Urothelium cell line (cell line): ENCODE measurements at regions not wholly inside any gene's neighbourhood (a gene's known extent, or its start where the extent isn't known, plus 50 kb on each side); places are given as distances from the start of the nearest gene placed in this dataset.

ENCODE experiments used
- DNase-seq: peaks from one replicate; pipeline ENCODE4 v3.0.0; 2011; ENCODE audit warnings: low spot score, mixed read lengths
- FAIRE-seq: peaks from 2 replicates; lab custom pipeline; 2011; peaks lifted over from hg19 to GRCh38; lab: Jason Lieb, UNC

DNA sequence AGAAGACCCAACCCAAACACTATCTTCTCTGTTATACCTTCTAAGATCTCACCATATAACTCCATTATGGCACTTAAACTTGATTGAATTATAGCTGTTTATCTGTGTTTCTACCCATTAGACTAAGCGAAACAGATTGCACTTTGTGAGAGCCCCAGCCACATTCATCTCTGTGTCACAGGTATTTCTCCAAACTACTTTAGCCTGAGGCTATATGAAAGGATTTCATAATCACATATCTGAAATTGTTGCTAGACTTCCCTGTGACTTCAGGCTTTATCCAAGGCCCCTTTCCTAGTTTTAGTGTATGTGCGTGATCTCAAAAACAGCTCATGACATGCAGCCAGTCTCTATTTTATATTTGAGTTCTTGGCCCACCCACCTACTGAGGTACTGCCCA is 745.0 kb upstream of the ACVR2A start:
- no peak for FAIRE-seq
- DNase-seq = no peak

DNA sequence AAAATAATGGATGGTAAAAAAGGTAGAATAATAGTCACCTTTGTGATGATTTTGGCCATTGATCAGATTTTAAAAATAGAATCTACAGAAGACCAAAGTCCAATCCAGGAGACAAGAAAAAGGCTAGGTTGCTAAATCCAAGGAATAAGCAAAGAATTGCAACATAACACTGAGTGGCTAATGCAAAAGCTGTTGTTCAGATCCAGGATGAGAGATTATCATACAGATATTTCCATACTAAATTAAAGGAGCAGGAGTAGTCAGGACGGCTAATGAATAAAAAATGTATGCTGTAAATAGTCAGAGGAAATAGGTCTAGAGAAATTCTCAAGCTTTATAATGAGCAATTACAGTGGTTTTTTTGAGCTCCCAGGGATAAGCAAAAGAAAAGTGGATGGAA is 745.9 kb upstream of the ACVR2A start:
- FAIRE-seq (no peak), DNase-seq (no peak)

DNA sequence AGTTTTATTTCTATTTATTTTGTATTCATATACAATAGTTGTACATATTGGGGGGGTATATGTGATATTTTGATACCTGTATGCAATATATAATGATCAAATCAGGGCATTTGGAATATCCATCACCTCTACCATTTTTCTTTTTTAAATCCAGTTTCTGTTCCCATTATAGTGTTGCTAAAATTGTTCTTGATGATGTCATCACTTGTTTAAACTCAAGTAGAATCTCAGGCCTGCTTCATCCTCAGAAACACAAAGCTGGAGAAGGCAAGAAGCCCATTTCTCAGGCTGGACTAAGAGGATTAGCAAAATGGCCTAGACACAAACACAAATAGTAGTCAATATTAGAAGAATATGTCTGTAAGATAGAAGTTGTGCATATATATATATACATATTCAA is 747.1 kb upstream of the ACVR2A start:
- FAIRE-seq (no peak), DNase-seq (no peak)

DNA sequence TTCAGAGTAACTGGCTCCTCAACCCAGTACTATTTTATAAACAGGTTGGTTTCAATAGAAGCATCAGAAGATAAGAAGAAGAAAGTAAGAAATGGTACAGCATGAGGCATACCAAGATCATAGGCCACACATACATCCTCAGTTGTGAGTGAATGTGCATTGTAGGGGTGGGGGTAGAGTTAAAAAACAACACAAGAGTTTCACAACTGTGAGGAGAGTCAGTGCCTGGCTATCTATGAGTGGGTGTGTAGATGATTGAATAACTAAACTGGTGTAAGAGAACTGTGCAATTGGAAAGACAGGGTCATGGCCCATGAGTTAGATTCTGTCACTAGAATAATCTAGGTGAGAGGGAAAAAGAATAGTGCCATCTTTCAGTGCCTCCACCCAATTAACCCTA is 748.2 kb upstream of the ACVR2A start:
- DNase-seq (no peak), FAIRE-seq (no peak)

DNA sequence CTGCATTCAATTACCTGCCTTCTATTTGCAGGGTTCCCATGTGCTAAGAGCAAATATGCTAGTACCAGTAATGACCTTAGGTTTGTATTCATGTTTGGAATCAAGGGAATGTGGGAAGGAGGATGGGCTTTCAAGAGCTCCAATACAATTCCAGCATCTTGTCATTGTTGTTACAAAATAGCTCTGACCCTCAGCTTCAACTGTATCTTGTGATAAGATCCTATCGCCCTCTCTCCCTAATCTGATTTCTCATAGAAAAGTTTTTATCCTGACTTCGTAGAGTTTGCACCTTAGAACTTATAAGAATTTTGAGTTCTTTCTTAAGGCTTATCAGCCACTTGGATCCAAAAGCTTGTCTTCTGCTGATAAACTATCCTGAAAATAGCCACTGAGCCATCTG is 749.5 kb upstream of the ACVR2A start:
- no peak for FAIRE-seq
- DNase-seq = no peak

DNA sequence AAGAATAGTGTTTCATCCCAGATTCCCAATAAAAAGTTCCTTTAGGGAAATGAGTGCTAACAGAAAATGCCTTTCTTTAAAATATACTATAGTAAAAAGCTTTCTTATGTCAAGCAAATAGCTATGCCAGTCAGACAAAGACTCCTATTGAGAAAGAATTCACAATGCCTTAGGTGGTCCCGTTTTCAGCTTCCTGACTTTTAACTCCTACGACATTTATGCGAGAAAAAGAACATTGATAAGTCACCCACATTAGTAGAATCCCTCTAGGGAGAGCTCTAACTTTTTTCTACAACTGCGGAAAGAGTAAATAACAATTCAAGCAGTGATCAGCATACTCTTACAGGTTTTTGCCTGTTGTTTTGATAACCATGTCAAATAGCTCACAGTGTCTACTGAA is 750.8 kb upstream of the ACVR2A start:
- DNase-seq (no peak), FAIRE-seq (no peak)

DNA sequence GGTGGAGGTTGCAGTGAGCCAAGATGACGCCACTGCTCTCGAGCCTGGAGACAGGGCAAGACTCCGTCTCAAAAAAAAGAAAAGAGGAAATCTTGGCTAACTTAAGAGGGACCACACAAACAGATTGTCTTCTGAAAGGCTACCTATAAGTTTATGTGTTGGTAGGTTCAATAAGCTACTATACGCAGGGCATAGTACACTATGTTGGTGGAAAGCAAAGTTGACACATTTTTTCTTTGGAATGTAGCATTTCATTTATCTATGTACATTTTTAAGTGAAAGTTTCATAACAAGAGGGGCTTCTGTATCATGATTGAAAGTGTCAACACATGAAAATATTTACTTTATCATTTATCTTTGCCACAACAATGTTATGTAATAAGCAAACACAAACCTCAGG is 752.6 kb upstream of the ACVR2A start:
- no peak for FAIRE-seq
- no peak for DNase-seq

DNA sequence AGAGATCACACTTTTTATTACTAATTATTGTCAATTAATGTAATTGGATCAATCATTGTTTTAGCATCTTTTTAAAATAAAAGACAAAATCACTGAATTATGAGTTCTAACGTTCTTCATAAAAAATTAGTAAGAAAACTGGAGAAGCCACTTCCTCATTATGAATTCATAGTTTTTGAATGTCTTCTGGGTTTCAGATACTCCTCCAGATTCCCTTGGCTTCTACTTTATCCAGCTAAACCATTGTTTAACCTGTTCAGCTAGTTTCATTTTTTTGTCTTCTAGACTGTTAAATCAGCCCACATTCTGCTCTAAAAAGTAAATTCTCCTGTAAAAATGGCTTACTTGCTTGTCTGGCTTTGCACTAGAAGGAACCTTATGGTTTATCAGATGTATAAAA is 753.4 kb upstream of the ACVR2A start:
- FAIRE-seq (no peak), DNase-seq (no peak)

DNA sequence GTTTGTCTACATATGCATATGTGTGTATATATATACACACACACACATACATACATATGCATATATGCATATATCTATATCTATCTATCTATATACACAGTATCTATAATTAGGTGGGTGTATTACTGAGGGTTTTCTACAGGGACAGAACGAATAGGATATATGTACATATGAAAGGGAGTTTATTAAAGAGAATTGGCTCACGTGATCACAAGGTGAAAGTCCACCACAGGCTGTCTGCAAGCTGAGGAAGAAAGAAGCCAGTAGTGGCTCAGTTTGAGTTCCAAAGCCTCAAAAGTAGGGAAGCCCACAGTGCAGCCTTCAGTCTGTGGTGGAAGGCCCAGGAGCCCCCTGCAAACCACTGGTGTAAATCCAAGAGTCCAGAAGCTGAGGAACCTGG is 756.0 kb upstream of the ACVR2A start:
- DNase-seq (no peak), FAIRE-seq (no peak)

DNA sequence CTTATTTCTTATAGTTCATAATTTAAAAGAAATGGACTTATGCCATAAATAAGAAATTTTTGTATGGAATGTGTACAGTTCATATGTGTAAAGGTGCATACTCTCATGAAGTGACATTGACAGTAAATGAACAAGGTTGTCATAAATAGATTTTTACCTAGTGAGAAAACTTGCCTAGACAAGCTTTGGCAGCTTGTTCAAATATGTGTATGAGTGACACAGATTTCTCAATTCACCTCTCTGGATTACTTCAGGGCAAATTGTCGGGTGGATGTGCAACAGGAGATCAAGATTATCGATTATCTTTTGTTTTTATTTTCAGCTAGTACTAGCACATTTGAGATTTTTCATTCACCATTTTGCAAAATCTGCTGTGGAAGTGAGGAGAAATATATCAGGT is 758.1 kb upstream of the ACVR2A start:
- DNase-seq (no peak), FAIRE-seq (no peak)

DNA sequence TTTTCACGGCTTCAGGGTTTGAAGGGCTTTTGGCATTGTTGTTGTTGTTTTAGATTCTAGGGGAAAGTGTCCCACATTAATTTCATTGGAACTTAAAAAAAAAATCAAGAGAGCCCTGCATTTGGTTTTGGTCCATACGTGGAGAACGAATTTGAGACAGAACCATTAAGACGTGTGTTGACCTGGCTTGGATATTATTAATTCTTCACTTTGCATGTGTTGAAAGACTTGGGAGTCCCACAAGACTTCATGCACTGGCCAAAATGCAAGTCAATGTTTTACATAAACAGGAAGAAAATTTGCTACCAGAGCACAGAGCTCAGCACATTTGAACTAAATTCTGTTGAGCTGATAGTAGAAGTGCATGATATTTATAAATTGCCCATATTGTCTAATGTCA is 761.2 kb upstream of the ACVR2A start:
- no peak for DNase-seq
- no peak for FAIRE-seq

DNA sequence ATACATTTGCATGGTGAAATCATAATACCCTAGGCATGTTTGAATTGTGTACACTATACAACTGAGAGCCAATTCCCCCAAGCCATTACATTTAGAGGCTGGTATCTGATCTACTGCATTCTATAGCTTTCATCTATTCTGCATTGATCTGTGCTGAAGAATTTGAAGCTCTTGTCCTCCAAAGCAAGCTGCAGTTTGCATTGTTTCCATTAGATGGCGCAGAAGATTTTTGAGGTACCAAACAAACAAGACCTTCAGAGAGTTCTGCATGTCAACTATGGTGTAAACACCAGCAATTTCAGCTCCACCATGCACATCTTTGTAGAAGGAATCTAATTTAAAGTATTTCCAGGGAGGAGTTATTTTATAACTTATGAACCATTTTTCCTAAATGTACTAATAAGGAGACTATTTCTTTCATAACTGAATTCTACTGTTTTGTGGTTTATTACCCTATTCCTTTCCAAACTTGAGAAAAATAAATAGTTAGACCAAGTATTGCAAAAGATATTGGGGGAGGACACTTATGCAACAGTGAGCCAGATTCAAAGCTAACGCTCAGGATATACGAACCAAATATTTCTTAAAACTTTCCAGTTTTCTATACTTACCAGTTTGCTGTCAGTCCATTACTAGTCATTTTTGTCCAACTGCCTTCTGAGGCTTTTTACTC is 761.8 kb upstream of the ACVR2A start:
- FAIRE-seq (no peak), DNase-seq (peak; percentile 54)

DNA sequence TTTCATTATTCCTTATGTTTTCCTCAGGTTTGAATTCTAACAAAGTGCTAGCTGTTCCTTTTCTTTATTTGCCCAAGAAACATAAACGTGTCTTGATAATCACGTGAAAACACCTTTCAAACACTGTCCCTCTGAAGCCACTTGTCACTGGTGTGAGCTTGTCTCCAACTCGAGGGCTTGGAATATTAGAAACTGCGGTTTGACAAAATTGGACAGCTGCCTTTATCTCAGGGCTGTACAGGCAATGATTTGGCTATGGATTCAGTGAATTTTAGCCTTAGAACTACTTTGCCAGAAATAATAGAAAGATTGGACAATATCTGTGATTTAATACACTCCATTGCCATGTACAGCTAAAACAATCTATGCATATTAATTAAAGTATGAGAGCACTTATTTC is 763.0 kb upstream of the ACVR2A start:
- FAIRE-seq = no peak
- no peak for DNase-seq

DNA sequence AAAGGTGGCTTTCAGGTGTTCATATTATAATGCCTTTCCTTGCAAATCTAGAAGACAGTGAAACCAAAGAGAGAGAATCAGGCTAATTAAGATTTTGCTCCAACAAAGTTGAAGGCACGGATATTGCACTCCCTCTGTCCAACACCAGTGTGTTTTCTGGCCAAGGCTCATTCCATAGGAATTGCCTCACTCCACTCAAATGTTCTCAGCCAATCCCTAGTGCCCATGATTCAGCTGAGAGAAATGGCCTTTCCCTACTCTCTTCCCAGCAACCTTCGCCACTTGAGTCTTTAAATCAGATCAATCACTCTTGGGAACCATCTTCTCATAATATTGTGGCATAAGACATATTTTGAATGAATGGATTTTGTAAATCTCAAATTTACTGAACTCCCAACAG is 768.2 kb upstream of the ACVR2A start:
- DNase-seq (peak; percentile 9), FAIRE-seq (no peak)

DNA sequence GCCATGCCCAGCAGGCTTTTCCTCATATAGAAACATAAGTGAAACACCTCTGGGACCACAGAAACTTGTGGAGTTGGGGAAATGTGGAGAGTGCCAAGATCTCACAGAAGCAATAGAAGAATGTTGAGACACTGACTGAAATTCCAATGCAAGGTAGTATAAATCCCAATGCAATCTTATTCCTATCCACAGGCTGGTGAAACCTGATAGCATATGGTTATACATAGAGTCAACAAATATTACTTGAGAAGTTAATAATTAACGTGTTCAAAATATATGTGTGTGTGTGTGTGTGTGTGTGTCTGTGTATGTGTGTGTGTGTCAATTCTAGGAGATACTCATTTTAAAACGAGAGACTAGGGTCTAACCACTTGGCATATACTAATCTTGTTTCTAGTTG is 776.8 kb upstream of the ACVR2A start:
- no peak for FAIRE-seq

DNA sequence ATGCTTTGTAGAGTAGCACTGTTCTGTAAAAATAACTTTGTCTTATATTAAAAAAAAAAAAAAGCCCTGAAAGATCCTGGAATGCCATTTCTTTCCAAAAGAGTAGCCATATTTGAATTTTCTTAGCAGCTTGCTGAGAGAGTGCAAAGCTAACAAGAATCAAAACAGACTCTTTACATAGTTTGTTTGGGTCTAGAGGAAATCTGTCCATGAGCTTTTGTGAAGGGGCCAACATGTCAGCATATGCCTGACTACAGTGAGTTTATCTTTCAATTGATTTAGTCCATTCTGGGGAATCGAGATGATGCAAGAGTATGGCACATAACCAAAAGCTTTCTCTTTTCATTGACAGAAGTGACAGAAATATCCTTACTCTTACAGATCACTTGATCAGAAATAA is 777.7 kb upstream of the ACVR2A start:
- FAIRE-seq = no peak
- no peak for DNase-seq

More for the DNA sequence above, 776.8 kb upstream of the ACVR2A start:
- DNase-seq = no peak

DNA sequence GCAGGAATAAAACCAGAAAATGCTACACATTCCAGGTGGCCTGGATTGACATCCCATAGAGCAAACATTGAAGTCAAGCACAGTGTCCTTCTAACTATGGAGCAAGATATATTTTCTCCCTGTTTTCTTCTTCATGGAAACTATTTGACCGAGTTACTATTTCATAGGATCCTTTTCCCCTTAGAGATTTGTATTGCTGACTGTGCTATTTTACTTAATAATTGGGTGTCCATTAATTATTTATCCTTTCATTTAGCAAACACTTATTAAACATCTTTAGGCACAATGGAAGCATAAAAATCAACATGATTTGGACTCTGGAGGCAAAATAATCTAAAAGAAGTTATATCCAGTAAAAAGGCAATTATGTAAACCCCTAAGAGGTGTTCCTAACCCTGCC is 782.8 kb upstream of the ACVR2A start:
- FAIRE-seq (no peak), DNase-seq (no peak)

DNA sequence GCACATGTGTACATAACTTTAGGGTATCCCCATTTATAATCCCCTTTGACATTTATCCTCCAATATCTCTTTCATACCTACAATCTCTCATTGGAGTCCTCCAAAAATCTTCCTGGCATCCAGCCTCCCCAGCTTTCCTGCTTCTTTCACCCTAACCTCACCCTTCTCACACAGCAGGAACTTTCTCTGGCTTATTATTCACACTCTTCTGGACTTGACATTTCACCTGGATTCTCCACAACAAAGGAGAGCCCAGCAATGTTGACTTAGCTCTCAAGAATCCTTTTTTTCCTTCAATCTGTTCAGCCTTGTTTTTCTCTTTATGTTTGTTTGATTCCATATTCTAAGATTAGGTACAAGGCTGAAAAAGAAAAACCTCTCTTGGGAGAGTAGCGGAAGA is 783.6 kb upstream of the ACVR2A start:
- DNase-seq = no peak
- no peak for FAIRE-seq

DNA sequence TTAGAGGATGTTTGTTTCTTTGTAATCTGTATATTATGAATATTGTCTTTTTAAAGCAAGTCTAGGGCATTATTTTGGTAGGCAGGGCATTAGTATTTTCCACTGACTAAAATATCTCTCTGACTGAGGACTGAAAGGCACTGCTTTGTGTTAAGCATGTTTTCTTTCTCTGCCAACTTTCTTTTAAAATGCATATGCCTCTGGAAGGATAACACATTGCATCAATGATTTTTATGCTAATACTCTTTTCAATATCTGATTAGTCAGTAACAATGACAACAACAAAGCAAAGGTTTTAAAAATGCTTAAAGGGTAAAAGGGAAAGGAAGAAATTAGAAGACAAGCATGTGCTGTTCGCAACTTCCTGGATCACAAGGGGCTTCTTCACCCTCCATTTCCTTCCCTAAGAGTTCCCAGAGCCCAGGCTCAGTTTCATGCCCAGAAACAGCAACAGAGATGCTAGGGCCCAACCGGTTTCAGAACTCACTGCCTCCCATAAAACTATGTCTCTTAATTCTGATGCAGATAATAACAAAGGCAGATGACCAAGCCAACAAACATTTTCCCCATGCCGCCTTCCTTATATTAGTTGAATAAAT is 786.8 kb upstream of the ACVR2A start:
- FAIRE-seq (no peak), DNase-seq (no peak)

DNA sequence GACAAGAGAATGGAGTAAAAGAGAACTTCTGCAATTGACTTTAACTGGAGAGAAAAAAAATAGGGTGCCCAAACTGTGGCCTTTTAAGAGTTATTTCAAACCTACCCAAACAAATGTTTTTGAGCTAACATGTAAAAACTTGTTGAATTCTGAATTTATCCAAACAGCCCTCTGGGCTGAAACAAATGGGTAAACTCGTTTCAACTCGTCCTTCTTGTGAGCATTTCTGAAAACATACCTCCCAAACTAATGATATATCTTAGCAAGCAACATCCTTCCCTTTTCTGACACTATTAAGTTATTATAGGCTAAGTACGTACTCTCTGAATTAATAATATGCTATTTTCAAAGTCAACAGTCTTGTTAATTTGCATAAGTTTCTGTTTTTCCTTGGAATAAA is 793.0 kb upstream of the ACVR2A start:
- no peak for DNase-seq
- FAIRE-seq = no peak

DNA sequence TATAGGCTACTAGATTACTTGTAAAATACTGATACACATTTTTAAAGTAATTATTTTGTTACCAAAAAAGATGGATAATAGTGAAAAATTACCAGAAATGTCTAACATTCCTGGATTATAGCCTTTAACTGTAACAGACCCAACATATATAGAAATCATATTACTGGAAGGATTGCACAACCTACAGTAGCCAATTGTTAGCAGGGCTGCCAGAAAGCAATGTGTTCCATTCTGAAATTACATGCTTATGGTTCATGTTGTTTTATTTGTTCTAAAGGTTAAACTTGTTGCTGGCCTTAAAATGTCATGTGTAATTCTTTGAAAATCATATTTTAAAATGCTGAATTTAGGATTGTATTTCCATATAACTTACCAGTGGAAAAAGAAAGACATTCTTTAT is 793.6 kb upstream of the ACVR2A start:
- FAIRE-seq (no peak), DNase-seq (no peak)

DNA sequence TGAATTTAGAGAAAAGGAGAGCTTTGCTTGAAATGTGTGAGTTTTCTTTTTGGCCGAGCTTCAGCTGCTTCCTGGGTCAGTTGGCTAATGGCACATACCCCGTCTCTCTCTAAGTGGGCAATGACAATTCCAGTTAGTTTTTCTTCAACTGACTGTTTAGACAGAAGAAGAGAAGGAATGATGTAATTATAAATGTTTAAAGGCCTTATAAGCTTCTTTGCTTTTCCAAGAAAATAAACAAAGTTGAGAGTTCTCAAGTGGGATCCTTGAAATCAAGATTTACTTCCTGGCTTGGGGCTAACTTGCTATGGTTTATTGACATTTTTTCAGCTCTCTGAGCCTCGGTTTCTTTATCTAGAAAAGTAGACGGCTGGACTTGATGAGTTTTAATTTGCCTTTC is 794.9 kb upstream of the ACVR2A start:
- DNase-seq = no peak
- no peak for FAIRE-seq

DNA sequence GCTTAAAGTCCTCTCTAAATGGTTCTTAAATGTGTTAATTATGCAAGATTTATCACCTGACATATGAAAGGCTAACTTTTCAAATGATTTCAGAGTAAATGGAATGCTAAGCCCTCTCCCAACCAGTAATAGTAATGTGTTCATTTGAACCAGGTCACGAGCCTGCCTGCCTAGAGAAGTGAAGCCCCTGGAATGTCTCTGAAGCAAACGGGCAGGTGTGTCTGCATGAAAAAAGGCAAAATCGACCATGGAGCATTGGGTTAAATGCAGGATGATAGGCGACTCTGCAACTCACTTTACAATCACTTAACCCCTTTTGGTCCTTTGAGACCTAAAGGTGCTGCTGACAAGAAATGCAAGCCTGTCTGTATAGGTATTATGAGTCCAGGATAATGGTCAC is 798.4 kb upstream of the ACVR2A start:
- DNase-seq = no peak
- FAIRE-seq = no peak
